Psoas muscle (tissue), 7 donors: ENCODE measurements at regions not wholly inside any gene's neighbourhood (a gene's known extent, or its start where the extent isn't known, plus 50 kb on each side); places are given as distances from the start of the nearest gene placed in this dataset.

Experiments used
- ATAC-seq, 4 donors: fragments of 200-7000 bp; cut with Tn5 transposase; one replicate each; pipeline ENCODE4 v1.9.1; 2020; ENCODE audit warnings: moderate library complexity in 3 of 4, mild to moderate bottlenecking in 2 of 4
- DNase-seq, 2 donors: peaks; one replicate each; pipeline ENCODE4 v3.0.0-alpha.2; 2020
- H3K27ac ChIP-seq: fragments of 200-600 bp; one replicate; pipeline ENCODE4 v1.8.0; 2022
- H3K27me3 ChIP-seq, 3 donors: fragments of 200-600 bp in 1 of 3; one replicate each; pipeline versions ENCODE4 v1.6.1 to v1.8.0; 2013 to 2022; ENCODE audit warnings: low read length in 2 of 3, mild to moderate bottlenecking in 2 of 3, moderate library complexity in 1 of 3; ENCODE audit not compliant: insufficient read depth in 3 of 3
- H3K36me3 ChIP-seq, 2 donors: fragments of 200-600 bp in 1 of 2; one replicate each; pipeline versions ENCODE4 v1.6.1 to v1.8.0; 2013 to 2022; ENCODE audit warnings: low read depth in 1 of 2, mild to moderate bottlenecking in 1 of 2, moderate library complexity in 1 of 2; ENCODE audit not compliant: insufficient read depth in 1 of 2
- H3K4me1 ChIP-seq: fragments of 200-600 bp; one replicate; pipeline ENCODE4 v1.8.0; 2022
- H3K4me3 ChIP-seq: fragments of 200-600 bp; one replicate; pipeline ENCODE4 v1.8.0; 2022; ENCODE audit warnings: mild to moderate bottlenecking
- H3K9me3 ChIP-seq: fragments of 200-600 bp; one replicate; pipeline ENCODE4 v1.8.0; 2022
- WGBS, 3 donors: extraction: QIAGEN DNeasy Blood & Tissue Kit; methylation state at CpG; one replicate each; pipeline versions ENCODE4 v1.1.6 to v1.1.7; 2013; 5-methylcytosine and 5-hydroxymethylcytosine counted together
- intact Hi-C, 2 donors: fragments of 100-400 bp; cut with DNase I; formaldehyde crosslinking; loops; one replicate each; pipeline versions ENCODE4 v1.11.0 to v1.14.2; 2022
- TF ChIP-seq, protein P1 (sequence below): fragments of 200-600 bp; IDR thresholded peaks from one replicate; pipeline ENCODE4 v1.8.0; 2022; ENCODE audit warnings: antibody characterized with exemption
- donor health status: healthy with polysubstance abuse.
- donor health status: DM: no; HTN: no; CAD: no; lungs with moderate emphysema.
- donor health status: Bipolar disorder and iron deficiency.
- donor health status: healthy.
- donor health status: DM: yes; HTN: yes; CAD: no.
- donor health status: DM: no; HTN: no; CAD: no.
- donor health status: DM: yes; HTN: yes; CAD: no.

- Histone ChIP-seq H3K9me3 (no peaks in the 10 kb centered on the region), H3K4me3 (no peak overlapping the region), H3K27me3 (no peaks in the 10 kb centered on the region), H3K36me3 (no peaks in the 10 kb centered on the region), H3K27ac (no peak overlapping the region), H3K4me1 (no peaks in the 10 kb centered on the region)
- WGBS, 3 donors = 52 to 61% (median 54%) methylated on average over 4 of the region's 4 CpGs
- TF ChIP-seq, protein P1, sequence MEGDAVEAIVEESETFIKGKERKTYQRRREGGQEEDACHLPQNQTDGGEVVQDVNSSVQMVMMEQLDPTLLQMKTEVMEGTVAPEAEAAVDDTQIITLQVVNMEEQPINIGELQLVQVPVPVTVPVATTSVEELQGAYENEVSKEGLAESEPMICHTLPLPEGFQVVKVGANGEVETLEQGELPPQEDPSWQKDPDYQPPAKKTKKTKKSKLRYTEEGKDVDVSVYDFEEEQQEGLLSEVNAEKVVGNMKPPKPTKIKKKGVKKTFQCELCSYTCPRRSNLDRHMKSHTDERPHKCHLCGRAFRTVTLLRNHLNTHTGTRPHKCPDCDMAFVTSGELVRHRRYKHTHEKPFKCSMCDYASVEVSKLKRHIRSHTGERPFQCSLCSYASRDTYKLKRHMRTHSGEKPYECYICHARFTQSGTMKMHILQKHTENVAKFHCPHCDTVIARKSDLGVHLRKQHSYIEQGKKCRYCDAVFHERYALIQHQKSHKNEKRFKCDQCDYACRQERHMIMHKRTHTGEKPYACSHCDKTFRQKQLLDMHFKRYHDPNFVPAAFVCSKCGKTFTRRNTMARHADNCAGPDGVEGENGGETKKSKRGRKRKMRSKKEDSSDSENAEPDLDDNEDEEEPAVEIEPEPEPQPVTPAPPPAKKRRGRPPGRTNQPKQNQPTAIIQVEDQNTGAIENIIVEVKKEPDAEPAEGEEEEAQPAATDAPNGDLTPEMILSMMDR = no peak
- DNase-seq = no peak
- no peak for ATAC-seq
- intact Hi-C loops = no loop called here
Measured at GRCh38 chr1:30130099-30130498, 593.3 kb downstream of the MATN1 start.

DNA sequence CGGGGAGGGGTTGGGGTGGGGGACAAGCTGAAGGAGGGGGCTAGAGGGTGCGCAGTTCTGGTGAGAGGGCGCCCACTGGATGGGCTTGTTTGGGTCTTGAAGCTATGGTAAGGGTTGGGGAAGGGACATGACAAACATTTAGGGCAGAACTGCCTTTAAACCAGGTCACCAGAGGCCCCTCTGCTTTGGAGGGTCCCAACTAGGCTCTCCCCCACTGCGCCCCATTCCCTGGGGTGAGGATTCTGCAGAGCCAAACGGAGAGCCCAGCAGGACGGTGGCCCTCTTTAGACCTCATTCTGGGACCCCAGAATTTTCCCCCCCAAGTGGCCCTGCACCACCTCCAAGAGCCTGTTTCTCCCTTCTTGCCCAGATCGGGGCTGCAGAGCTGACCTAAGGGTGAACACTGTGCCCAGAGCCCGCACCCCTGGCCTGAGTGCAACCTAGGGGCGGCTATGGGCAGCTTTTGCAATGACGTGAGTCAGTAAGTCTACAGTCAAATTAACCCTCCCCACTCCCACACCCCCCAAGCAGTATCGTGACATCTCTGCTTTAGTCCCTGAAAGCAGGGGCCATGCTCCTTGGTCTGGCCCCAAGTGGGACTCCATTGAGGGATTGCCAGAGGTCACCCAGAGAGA lies 593.8 kb downstream of the MATN1 start:
- Histone ChIP-seq H3K4me1 (no peaks in the 10 kb centered on the region), H3K4me3 (no peak overlapping the region), H3K9me3 (no peaks in the 10 kb centered on the region), H3K27me3 (no peaks in the 10 kb centered on the region), H3K36me3 (no peaks in the 10 kb centered on the region), H3K27ac (no peak overlapping the region)
- DNase-seq = no peak
- ATAC-seq = no peak
- 77 to 85% (median 77%) methylated on average over 10 to 11 of the region's 11 CpGs for WGBS, 3 donors
- intact Hi-C loops = no loop called here
- TF ChIP-seq, protein P1 = no peak

DNA sequence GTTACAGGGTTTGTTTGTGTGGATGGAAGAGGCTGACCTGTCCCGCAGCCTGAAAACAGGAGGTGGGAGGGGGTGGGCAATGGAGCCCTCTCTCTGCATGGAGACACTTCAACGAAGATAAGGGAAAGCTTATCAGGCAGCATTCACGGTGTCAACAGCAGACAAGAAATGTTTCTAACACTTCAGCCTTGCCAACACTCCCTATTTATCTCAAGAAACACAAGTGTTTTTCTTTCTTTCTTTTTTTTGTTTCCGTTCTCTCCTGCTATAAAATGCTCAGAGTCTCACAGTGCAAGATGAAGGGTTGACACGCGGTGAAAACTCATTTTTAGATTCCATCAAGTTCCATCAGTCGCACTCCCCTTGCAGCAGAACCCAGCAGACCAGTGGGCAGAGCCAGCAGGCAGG lies 594.4 kb downstream of the MATN1 start:
- 70 to 79% (median 79%) methylated on average over 7 of the region's 7 CpGs for WGBS, 3 donors
- intact Hi-C loops = no loop called here
- Histone ChIP-seq H3K27me3 (no peaks in the 10 kb centered on the region), H3K4me1 (no peaks in the 10 kb centered on the region), H3K9me3 (no peaks in the 10 kb centered on the region), H3K4me3 (no peak overlapping the region), H3K27ac (no peak overlapping the region), H3K36me3 (no peaks in the 10 kb centered on the region)
- TF ChIP-seq, protein P1 = no peak
- ATAC-seq (no peak), DNase-seq (no peak)

- DNase-seq (no peak), ATAC-seq (no peak)
- 76 to 79% (median 77%) methylated on average over 2 of the region's 2 CpGs for WGBS, 3 donors
- no peak overlapping the region for H3K4me3 ChIP-seq
- no peak overlapping the region for H3K27ac ChIP-seq
- TF ChIP-seq, protein P1 = no peak
- H3K27me3 ChIP-seq = no peaks in the 10 kb centered on the region
- intact Hi-C loops = no loop called here
- no peaks in the 10 kb centered on the region for H3K4me1 ChIP-seq
- H3K36me3 ChIP-seq = no peaks in the 10 kb centered on the region
- no peaks in the 10 kb centered on the region for H3K9me3 ChIP-seq
Measured at GRCh38 chr1:30126848-30127247, 596.5 kb downstream of the MATN1 start.

DNA sequence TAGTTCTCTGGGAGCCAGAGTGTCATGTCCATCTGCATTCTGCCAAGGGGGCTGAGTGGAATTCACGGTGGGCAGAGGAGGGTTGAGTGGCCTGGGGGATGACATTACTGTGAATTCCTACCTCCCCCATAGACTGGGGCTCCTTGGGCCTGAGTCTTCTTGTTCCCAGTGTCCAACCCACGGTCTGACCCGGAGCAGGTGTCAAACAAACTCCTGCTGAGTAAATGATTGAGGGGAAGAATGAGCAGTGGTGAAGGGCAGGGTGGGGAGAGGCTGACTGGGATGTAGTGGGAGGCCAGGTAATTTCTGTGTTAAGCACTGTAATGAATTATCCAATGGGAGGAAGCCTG lies 597.6 kb downstream of the MATN1 start:
- Histone ChIP-seq H3K36me3 (no peaks in the 10 kb centered on the region), H3K4me1 (no peaks in the 10 kb centered on the region), H3K9me3 (no peaks in the 10 kb centered on the region), H3K4me3 (no peak overlapping the region), H3K27ac (no peak overlapping the region), H3K27me3 (no peaks in the 10 kb centered on the region)
- no peak for DNase-seq
- WGBS, 3 donors = 48 to 63% (median 56%) methylated on average over 3 of the region's 3 CpGs
- intact Hi-C loops = no loop called here
- no peak for ATAC-seq
- TF ChIP-seq, protein P1 = no peak
